Activated effector memory CD4-positive, alpha-beta T cell treated with Interleukin-2 at 50 U/mL for 16 hours (primary cell): ENCODE measurements at regions not wholly inside any gene's neighbourhood (a gene's known extent, or its start where the extent isn't known, plus 50 kb on each side); places are given as distances from the start of the nearest gene placed in this dataset.
"Not testable (repeated sequence)": the region's sequence is repeated elsewhere in the genome, so short reads cannot be mapped to it uniquely, and the experiment has no call there.

Experiments
- DNase-seq: peaks from one replicate; pipeline ENCODE4 v3.0.0-alpha.2; 2020

GRCh38 chr5:14929293-14930065, 57.9 kb upstream of the ANKH start:
- no peak for DNase-seq

- DNase-seq, result no peak
Measured at GRCh38 chr5:14928661-14929060, 57.1 kb upstream of the ANKH start.

GRCh38 chr5:14925326-14925725, 53.7 kb upstream of the ANKH start:
- no peak for DNase-seq

GRCh38 chr5:14922952-14923351, 51.4 kb upstream of the ANKH start:
- not testable (repeated sequence) for DNase-seq

- no peak for DNase-seq
Measured at GRCh38 chr5:14922456-14922855, 50.9 kb upstream of the ANKH start.
